Trophoblast cell (in vitro differentiated cells and primary cell): ENCODE measurements at regions not wholly inside any gene's neighbourhood (a gene's known extent, or its start where the extent isn't known, plus 50 kb on each side); places are given as distances from the start of the nearest gene placed in this dataset.

Experiments used
- DNase-seq, 2 donors: peaks; one replicate each; pipeline ENCODE4 v3.0.0-alpha.2; 2016
- H2AFZ ChIP-seq: 2 replicates; pipeline ENCODE4 v1.6.1; 2013; ENCODE audit warnings: low read length, moderate library complexity, mild to moderate bottlenecking; ENCODE audit not compliant: insufficient read depth, poor library complexity
- H2AK5ac ChIP-seq: 2 replicates; pipeline ENCODE4 v1.6.1; 2013; ENCODE audit warnings: mild to moderate bottlenecking, low read length
- H2BK120ac ChIP-seq: 2 replicates; pipeline ENCODE4 v1.6.1; 2013; ENCODE audit warnings: low read length, mild to moderate bottlenecking, moderate library complexity; ENCODE audit not compliant: insufficient read depth, poor library complexity
- H2BK12ac ChIP-seq: 2 replicates; pipeline ENCODE4 v1.6.1; 2013; ENCODE audit warnings: mild to moderate bottlenecking, low read length, moderate library complexity
- H2BK5ac ChIP-seq: 2 replicates; pipeline ENCODE4 v1.6.1; 2013; ENCODE audit warnings: low read length, low read depth, moderate library complexity, mild to moderate bottlenecking; ENCODE audit not compliant: poor library complexity
- H3K14ac ChIP-seq: 2 replicates; pipeline ENCODE4 v1.6.1; 2013; ENCODE audit warnings: mild to moderate bottlenecking, low read length
- H3K18ac ChIP-seq: 2 replicates; pipeline ENCODE4 v1.6.1; 2013; ENCODE audit warnings: mild to moderate bottlenecking, low read length
- H3K23ac ChIP-seq: 2 replicates; pipeline ENCODE4 v1.6.1; 2013; ENCODE audit warnings: low read length
- H3K27ac ChIP-seq: 2 replicates; pipeline ENCODE4 v1.5.1; 2013; ENCODE audit warnings: low read depth, mild to moderate bottlenecking, inconsistent platforms, low read length, moderate library complexity
- H3K27me3 ChIP-seq: 2 replicates; pipeline ENCODE4 v1.6.1; 2013; ENCODE audit warnings: inconsistent platforms, mild to moderate bottlenecking, low read length, moderate library complexity; ENCODE audit not compliant: insufficient read depth
- H3K36me3 ChIP-seq, 2 experiments: 1 replicate in 1 of 2; 2 replicates in 1 of 2; pipeline ENCODE4 v1.6.1; 2013; ENCODE audit warnings: low read length in 2 of 2, mild to moderate bottlenecking in 2 of 2, moderate library complexity in 1 of 2; ENCODE audit not compliant: insufficient read depth in 2 of 2, control insufficient read depth in 1 of 2
- H3K4ac ChIP-seq: 2 replicates; pipeline ENCODE4 v1.6.1; 2013; ENCODE audit warnings: low read depth, mild to moderate bottlenecking, low read length, moderate library complexity
- H3K4me1 ChIP-seq, 2 experiments: 1 replicate in 1 of 2; 2 replicates in 1 of 2; pipeline ENCODE4 v1.6.1; 2013; ENCODE audit warnings: low read length in 2 of 2, mild to moderate bottlenecking in 2 of 2, moderate library complexity in 1 of 2; ENCODE audit not compliant: insufficient read depth in 2 of 2, control insufficient read depth in 1 of 2
- H3K4me2 ChIP-seq: 2 replicates; pipeline ENCODE4 v1.6.1; 2013; ENCODE audit warnings: inconsistent platforms, mild to moderate bottlenecking, low read length, moderate library complexity
- H3K4me3 ChIP-seq: 2 replicates; pipeline ENCODE4 v1.5.1; 2013; ENCODE audit warnings: mild to moderate bottlenecking, low read depth, low read length, inconsistent platforms
- H3K79me1 ChIP-seq: one replicate; pipeline ENCODE4 v1.6.1; 2013; ENCODE audit warnings: low read length
- H3K79me2 ChIP-seq: 2 replicates; pipeline ENCODE4 v1.6.1; 2013; ENCODE audit warnings: low read length, mild to moderate bottlenecking; ENCODE audit not compliant: control insufficient read depth, insufficient read depth, poor library complexity
- H3K9ac ChIP-seq: 2 replicates; pipeline ENCODE4 v1.6.1; 2013; ENCODE audit warnings: mild to moderate bottlenecking, low read length
- H3K9me3 ChIP-seq: 2 replicates; pipeline ENCODE4 v1.6.1; 2013; ENCODE audit warnings: low read depth, mild to moderate bottlenecking, control low read depth, inconsistent platforms, low read length; ENCODE audit not compliant: insufficient read depth
- H4K12ac ChIP-seq: 2 replicates; pipeline ENCODE4 v1.6.1; 2013; ENCODE audit warnings: low read depth, mild to moderate bottlenecking, low read length, moderate library complexity
- H4K8ac ChIP-seq: 2 replicates; pipeline ENCODE4 v1.6.1; 2013; ENCODE audit warnings: low read depth, mild to moderate bottlenecking, low read length, moderate library complexity
- H4K91ac ChIP-seq: one replicate; pipeline ENCODE4 v1.6.1; 2013; ENCODE audit warnings: low read depth, mild to moderate bottlenecking, low read length, moderate library complexity
- WGBS: extraction: QIAGEN DNeasy Blood & Tissue Kit; methylation state at CpG from one replicate; pipeline ENCODE4 v1.1.7; 2013; ENCODE audit warnings: missing lambda C conversion rate; ENCODE audit not compliant: insufficient read length, insufficient coverage; ENCODE audit errors: extremely low coverage; 5-methylcytosine and 5-hydroxymethylcytosine counted together

- H3K4me1 ChIP-seq = no peaks in the 10 kb centered on the region
- no CpG with 5 or more reads among the region's 6 CpGs for WGBS
- no peaks in the 10 kb centered on the region for H3K9me3 ChIP-seq
- no peak overlapping the region for H3K14ac ChIP-seq
- no peaks in the 10 kb centered on the region for H3K36me3 ChIP-seq
- H4K91ac ChIP-seq = no peak overlapping the region
- no peak overlapping the region for H2AK5ac ChIP-seq
- H3K27ac ChIP-seq = no peak overlapping the region
- H2AFZ ChIP-seq = no peak overlapping the region
- H2BK12ac ChIP-seq = no peak overlapping the region
- no peak overlapping the region for H4K8ac ChIP-seq
- H3K79me1 ChIP-seq = no peaks in the 10 kb centered on the region
- H4K12ac ChIP-seq = no peak overlapping the region
- H3K27me3 ChIP-seq = no peaks in the 10 kb centered on the region
- no peak overlapping the region for H3K23ac ChIP-seq
- H3K18ac ChIP-seq = no peak overlapping the region
- H3K4me2 ChIP-seq = no peak overlapping the region
- no peak overlapping the region for H3K4me3 ChIP-seq
- H2BK5ac ChIP-seq = no peak overlapping the region
- H3K9ac ChIP-seq = no peak overlapping the region
- DNase-seq = no peak
- H2BK120ac ChIP-seq = no peak overlapping the region
- H3K4ac ChIP-seq = no peak overlapping the region
- no peaks in the 10 kb centered on the region for H3K79me2 ChIP-seq
Measured at GRCh38 chr12:63021116-63021515, 86.2 kb upstream of the PPM1H start.

GRCh38 chr12:63020269-63020668 is 85.3 kb upstream of the PPM1H start:
- no peak overlapping the region for H3K4me3 ChIP-seq
- H2AFZ ChIP-seq = no peak overlapping the region
- no peak overlapping the region for H3K9ac ChIP-seq
- H3K36me3 ChIP-seq = no peaks in the 10 kb centered on the region
- H4K12ac ChIP-seq = no peak overlapping the region
- H2AK5ac ChIP-seq = no peak overlapping the region
- no peak overlapping the region for H3K14ac ChIP-seq
- no peak for DNase-seq
- no peak overlapping the region for H4K8ac ChIP-seq
- no peak overlapping the region for H2BK120ac ChIP-seq
- H3K4me2 ChIP-seq = no peak overlapping the region
- no peaks in the 10 kb centered on the region for H3K4me1 ChIP-seq
- no peaks in the 10 kb centered on the region for H3K27me3 ChIP-seq
- no peak overlapping the region for H3K27ac ChIP-seq
- no peaks in the 10 kb centered on the region for H3K79me2 ChIP-seq
- no peak overlapping the region for H4K91ac ChIP-seq
- no peak overlapping the region for H3K4ac ChIP-seq
- H2BK5ac ChIP-seq = no peak overlapping the region
- no peaks in the 10 kb centered on the region for H3K79me1 ChIP-seq
- no peak overlapping the region for H2BK12ac ChIP-seq
- no peaks in the 10 kb centered on the region for H3K9me3 ChIP-seq
- H3K18ac ChIP-seq = no peak overlapping the region
- no peak overlapping the region for H3K23ac ChIP-seq

- H3K4me3 ChIP-seq = no peak overlapping the region
- no peak overlapping the region for H4K91ac ChIP-seq
- H3K14ac ChIP-seq = no peak overlapping the region
- no peaks in the 10 kb centered on the region for H3K27me3 ChIP-seq
- no peak overlapping the region for H2AFZ ChIP-seq
- no CpG with 5 or more reads among the region's 4 CpGs for WGBS
- H4K8ac ChIP-seq = no peak overlapping the region
- no peaks in the 10 kb centered on the region for H3K79me1 ChIP-seq
- H2BK12ac ChIP-seq = no peak overlapping the region
- H3K4ac ChIP-seq = no peak overlapping the region
- H3K23ac ChIP-seq = no peak overlapping the region
- H3K79me2 ChIP-seq = no peaks in the 10 kb centered on the region
- H2BK120ac ChIP-seq = no peak overlapping the region
- H3K27ac ChIP-seq = no peak overlapping the region
- no peak overlapping the region for H2AK5ac ChIP-seq
- H3K4me2 ChIP-seq = no peak overlapping the region
- no peak overlapping the region for H4K12ac ChIP-seq
- H3K36me3 ChIP-seq = no peaks in the 10 kb centered on the region
- H2BK5ac ChIP-seq = no peak overlapping the region
- H3K9me3 ChIP-seq = no peaks in the 10 kb centered on the region
- H3K9ac ChIP-seq = no peak overlapping the region
- no peaks in the 10 kb centered on the region for H3K4me1 ChIP-seq
- no peak for DNase-seq
- no peak overlapping the region for H3K18ac ChIP-seq
Measured at GRCh38 chr12:63018273-63018672, 83.3 kb upstream of the PPM1H start.

GRCh38 chr12:63013302-63013701 is 78.4 kb upstream of the PPM1H start:
- Histone ChIP-seq H3K79me2 (no peaks in the 10 kb centered on the region), H3K14ac (no peak overlapping the region), H3K4me2 (no peak overlapping the region), H3K9ac (no peak overlapping the region), H4K12ac (no peak overlapping the region), H3K9me3 (no peaks in the 10 kb centered on the region), H3K18ac (no peak overlapping the region), H3K79me1 (no peaks in the 10 kb centered on the region), H3K36me3 (no peaks in the 10 kb centered on the region), H3K23ac (no peak overlapping the region), H2AK5ac (no peak overlapping the region), H4K8ac (no peak overlapping the region), H3K27me3 (no peaks in the 10 kb centered on the region), H2AFZ (no peak overlapping the region), H2BK5ac (no peak overlapping the region), H2BK120ac (no peak overlapping the region), H3K27ac (no peak overlapping the region), H3K4me1 (no peaks in the 10 kb centered on the region), H4K91ac (no peak overlapping the region), H3K4me3 (no peak overlapping the region), H3K4ac (no peak overlapping the region), H2BK12ac (no peak overlapping the region)
- no CpG with 5 or more reads among the region's 3 CpGs for WGBS
- DNase-seq = no peak

GRCh38 chr12:63010698-63011097 is 75.7 kb upstream of the PPM1H start:
- no peak overlapping the region for H4K8ac ChIP-seq
- no peak overlapping the region for H4K12ac ChIP-seq
- no peak overlapping the region for H2AFZ ChIP-seq
- no peaks in the 10 kb centered on the region for H3K79me1 ChIP-seq
- no peak overlapping the region for H2AK5ac ChIP-seq
- no peak overlapping the region for H2BK5ac ChIP-seq
- H3K27ac ChIP-seq = no peak overlapping the region
- no peak overlapping the region for H3K14ac ChIP-seq
- no peak overlapping the region for H3K4me3 ChIP-seq
- H3K4me1 ChIP-seq = no peaks in the 10 kb centered on the region
- no peaks in the 10 kb centered on the region for H3K79me2 ChIP-seq
- H2BK12ac ChIP-seq = no peak overlapping the region
- no peak overlapping the region for H2BK120ac ChIP-seq
- no peaks in the 10 kb centered on the region for H3K36me3 ChIP-seq
- no peak overlapping the region for H3K18ac ChIP-seq
- no peaks in the 10 kb centered on the region for H3K27me3 ChIP-seq
- H3K4me2 ChIP-seq = no peak overlapping the region
- no peak overlapping the region for H3K23ac ChIP-seq
- no CpG with 5 or more reads among the region's 2 CpGs for WGBS
- H3K4ac ChIP-seq = no peak overlapping the region
- H3K9ac ChIP-seq = no peak overlapping the region
- no peak for DNase-seq
- H3K9me3 ChIP-seq = no peaks in the 10 kb centered on the region
- no peak overlapping the region for H4K91ac ChIP-seq
